ENCODE measurements at regions not wholly inside any gene's neighbourhood (a gene's known extent, or its start where the extent isn't known, plus 50 kb on each side); places are given as distances from the start of the nearest gene placed in this dataset.
A peak's percentile ranks its signal among the peaks of the same experiment; 100 is the strongest.
"Not testable (repeated sequence)": the region's sequence is repeated elsewhere in the genome, so short reads cannot be mapped to it uniquely, and the experiment has no call there.

- no peak overlapping the region for H3K27ac Mint-ChIP-seq
- peaks cover 6 to 9% (median 7%) of the 10 kb centered on the region in 3 donors for H3K4me1 Mint-ChIP-seq
These were observed 286.1 kb upstream of the USP25 start for GRCh38 chr21:15443740-15444117.

GRCh38 chr21:15444118-15444960 lies 285.4 kb upstream of the USP25 start:
- Mint-ChIP-seq H3K9me3 (peaks cover 3 to 9% (median 4%) of the 10 kb centered on the region in 3 donors), H3K27ac (no peak overlapping the region), H3K27me3 (no peaks in the 10 kb centered on the region), H3K36me3 (no peaks in the 10 kb centered on the region), H3K4me3 (no peak overlapping the region), H3K4me1 (peaks cover 6 to 9% (median 7%) of the 10 kb centered on the region in 3 donors)

More at GRCh38 chr21:15443740-15444117, 286.1 kb upstream of the USP25 start:
- Mint-ChIP-seq H3K27me3 (no peaks in the 10 kb centered on the region), H3K4me3 (no peak overlapping the region), H3K9me3 (peaks cover 3 to 4% (median 3%) of the 10 kb centered on the region in 3 donors), H3K36me3 (no peaks in the 10 kb centered on the region)

- no peak overlapping the region for H3K4me3 Mint-ChIP-seq
- H3K27ac Mint-ChIP-seq: no peak overlapping the region
- H3K9me3 Mint-ChIP-seq: peaks cover 5 to 9% (median 8%) of the 10 kb centered on the region in 3 donors
- H3K27me3 Mint-ChIP-seq: no peaks in the 10 kb centered on the region
- H3K36me3 Mint-ChIP-seq: no peaks in the 10 kb centered on the region
- peaks cover 6 to 9% (median 7%) of the 10 kb centered on the region in 3 donors for H3K4me1 Mint-ChIP-seq
These were observed 284.5 kb upstream of the USP25 start for GRCh38 chr21:15445327-15445726.

DNA sequence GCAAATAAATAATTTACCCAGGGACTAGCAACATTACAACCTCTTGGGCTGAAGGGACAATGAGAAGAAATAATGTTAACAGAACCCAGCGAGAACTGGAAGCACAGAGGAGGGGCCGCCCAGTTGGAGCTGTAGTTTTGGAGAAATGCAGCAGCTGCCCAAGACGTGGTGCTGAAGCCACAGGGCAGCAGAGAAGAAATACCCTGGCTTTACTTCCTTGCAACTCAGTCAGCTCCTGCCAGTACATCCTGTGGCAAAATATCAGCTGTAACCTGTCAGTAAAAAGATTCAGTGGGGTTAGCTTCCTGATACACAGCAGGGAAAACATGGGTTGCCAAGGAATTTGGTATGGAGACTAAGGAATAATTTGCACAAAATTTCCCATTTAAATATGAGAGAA lies 283.6 kb upstream of the USP25 start:
- Mint-ChIP-seq H3K4me1 (peaks cover 6 to 9% (median 7%) of the 10 kb centered on the region in 3 donors), H3K27me3 (no peaks in the 10 kb centered on the region), H3K36me3 (no peaks in the 10 kb centered on the region)

DNA sequence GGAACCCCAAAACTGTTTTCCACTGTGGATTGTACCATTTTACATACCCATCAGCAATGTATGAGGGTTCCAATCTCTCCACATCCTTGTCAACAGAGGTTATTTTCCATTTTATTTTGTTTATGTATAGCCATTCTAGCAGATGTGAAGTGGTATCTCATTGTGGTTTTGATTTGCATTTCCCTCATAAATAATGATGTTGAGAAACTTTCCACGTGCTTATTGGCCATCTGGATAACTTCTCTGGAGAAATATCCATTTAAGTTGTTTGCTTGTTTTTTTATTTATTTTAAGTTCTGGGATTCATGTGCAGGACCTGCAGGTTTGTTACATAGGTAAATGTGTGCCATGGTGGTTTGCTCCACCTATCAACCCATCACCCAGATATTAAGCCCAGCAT lies 280.2 kb upstream of the USP25 start:
- no peaks in the 10 kb centered on the region for H3K27me3 Mint-ChIP-seq

More for the DNA sequence above, 283.6 kb upstream of the USP25 start:
- Mint-ChIP-seq H3K9me3 (peaks cover 5 to 9% (median 8%) of the 10 kb centered on the region in 3 donors), H3K4me3 (no peak overlapping the region), H3K27ac (no peak overlapping the region)

GRCh38 chr21:15453261-15453660 lies 276.5 kb upstream of the USP25 start:
- Mint-ChIP-seq H3K27ac (no peak overlapping the region), H3K4me3 (no peak overlapping the region), H3K27me3 (peaks cover 3% of the 10 kb centered on the region), H3K9me3 (peaks cover 4 to 9% (median 4%) of the 10 kb centered on the region in 3 donors), H3K4me1 (no peaks in the 10 kb centered on the region), H3K36me3 (no peaks in the 10 kb centered on the region)

More for the DNA sequence above, 280.2 kb upstream of the USP25 start:
- no peaks in the 10 kb centered on the region for H3K36me3 Mint-ChIP-seq
- peaks cover 7 to 9% (median 8%) of the 10 kb centered on the region in 3 donors for H3K9me3 Mint-ChIP-seq
- H3K27ac Mint-ChIP-seq: no peak overlapping the region
- H3K4me3 Mint-ChIP-seq: no peak overlapping the region
- peaks cover 6 to 9% (median 7%) of the 10 kb centered on the region in 3 donors for H3K4me1 Mint-ChIP-seq

GRCh38 chr21:15453785-15454184 lies 276.0 kb upstream of the USP25 start:
- not testable (repeated sequence) for H3K4me1 Mint-ChIP-seq, H3K4me3 Mint-ChIP-seq, H3K27me3 Mint-ChIP-seq, H3K9me3 Mint-ChIP-seq, H3K27ac Mint-ChIP-seq, H3K36me3 Mint-ChIP-seq

- H3K36me3 Mint-ChIP-seq, H3K4me1 Mint-ChIP-seq, H3K27me3 Mint-ChIP-seq, H3K4me3 Mint-ChIP-seq, H3K27ac Mint-ChIP-seq, H3K9me3 Mint-ChIP-seq: not testable (repeated sequence)
These were observed 274.9 kb upstream of the USP25 start for GRCh38 chr21:15454931-15455330.

DNA sequence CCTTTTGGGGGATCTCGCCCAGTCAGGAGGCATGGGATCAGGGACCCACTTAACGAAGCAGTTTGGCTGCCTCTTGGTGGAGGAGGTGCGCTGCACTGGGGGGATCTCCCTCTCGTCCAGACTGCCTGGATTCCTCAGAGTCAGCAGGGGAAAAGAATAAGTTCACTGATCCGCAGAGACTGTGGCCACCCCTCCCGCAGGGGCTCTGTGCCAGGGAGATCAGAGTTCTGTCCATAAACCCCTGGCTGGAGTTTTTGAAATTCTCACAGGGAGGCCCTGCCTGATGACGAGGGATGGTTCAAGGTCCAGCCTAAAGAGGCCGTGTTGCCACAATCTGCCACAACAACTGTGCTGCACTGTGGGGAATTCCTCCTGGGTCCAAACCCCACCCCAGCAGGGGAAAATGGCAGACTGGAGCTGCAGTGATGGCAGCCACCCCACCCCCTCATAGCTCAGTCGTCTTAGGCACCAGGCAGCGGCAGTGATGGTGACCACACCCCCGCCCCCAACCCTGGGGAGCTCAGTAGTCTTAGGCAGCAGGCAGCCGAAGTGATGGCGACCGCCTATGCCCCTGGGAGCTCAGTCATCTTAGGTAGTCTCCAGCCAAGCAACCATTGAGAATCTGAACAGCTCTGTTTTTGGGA lies 273.8 kb upstream of the USP25 start:
- H3K4me1 Mint-ChIP-seq: no peaks in the 10 kb centered on the region
- H3K4me3 Mint-ChIP-seq: no peak overlapping the region
- H3K36me3 Mint-ChIP-seq: no peaks in the 10 kb centered on the region
- H3K27ac Mint-ChIP-seq: no peak overlapping the region
- peaks cover 3% of the 10 kb centered on the region for H3K27me3 Mint-ChIP-seq
- H3K9me3 Mint-ChIP-seq: peaks cover 0 to 2% (median 0%) of the 10 kb centered on the region in 3 donors

- H3K4me3 Mint-ChIP-seq: no peak overlapping the region
- no peaks in the 10 kb centered on the region for H3K36me3 Mint-ChIP-seq
- peaks cover 3% of the 10 kb centered on the region for H3K27me3 Mint-ChIP-seq
- no peaks in the 10 kb centered on the region for H3K9me3 Mint-ChIP-seq
- H3K27ac Mint-ChIP-seq: no peak overlapping the region
- H3K4me1 Mint-ChIP-seq: no peaks in the 10 kb centered on the region
These were observed 271.8 kb upstream of the USP25 start for GRCh38 chr21:15457965-15458364.

DNA sequence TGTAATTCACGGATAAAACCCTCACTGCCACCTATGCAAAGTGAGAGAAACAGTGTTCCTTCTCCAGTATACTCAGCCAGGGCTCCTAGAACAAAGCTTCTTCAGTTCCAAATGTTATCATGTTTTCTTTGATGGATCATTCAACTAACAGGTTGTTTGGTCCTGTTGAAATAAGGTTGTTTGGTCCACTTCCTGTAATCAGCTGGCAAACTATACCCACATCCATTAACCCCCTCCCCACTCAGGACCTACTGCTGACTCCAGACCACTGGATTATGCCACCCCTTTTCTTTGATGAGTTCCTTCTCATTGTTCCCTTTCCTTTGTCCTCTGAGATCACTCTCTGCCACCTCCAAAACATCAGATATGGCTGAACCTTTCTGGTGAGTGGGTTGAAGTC lies 267.7 kb upstream of the USP25 start:
- Mint-ChIP-seq H3K9me3 (peaks cover 0 to 2% (median 0%) of the 10 kb centered on the region in 3 donors), H3K4me1 (no peaks in the 10 kb centered on the region), H3K36me3 (no peaks in the 10 kb centered on the region), H3K27ac (no peak overlapping the region), H3K27me3 (no peaks in the 10 kb centered on the region), H3K4me3 (no peak overlapping the region)

DNA sequence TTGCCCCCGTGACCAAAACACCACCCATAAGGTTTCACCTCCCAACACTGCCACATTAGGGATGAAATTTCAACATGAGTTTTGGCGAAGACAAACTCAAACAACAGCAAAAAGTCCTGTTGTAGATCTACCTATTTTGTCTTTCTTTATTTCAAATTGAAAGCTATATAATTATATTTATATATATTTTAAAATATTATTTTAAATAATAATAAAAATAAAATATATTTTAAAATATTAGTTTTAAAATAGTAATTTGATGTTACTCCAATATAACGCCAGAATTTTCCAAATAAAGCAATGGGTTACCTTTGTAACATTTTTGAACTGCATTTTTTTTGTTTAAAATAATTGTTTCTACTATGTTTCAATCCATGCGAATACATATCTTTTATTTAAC lies 263.5 kb upstream of the USP25 start:
- H3K36me3 Mint-ChIP-seq: no peaks in the 10 kb centered on the region
- H3K27ac Mint-ChIP-seq: no peak overlapping the region
- no peaks in the 10 kb centered on the region for H3K4me1 Mint-ChIP-seq
- H3K27me3 Mint-ChIP-seq: no peaks in the 10 kb centered on the region
- peaks cover 0 to 2% (median 0%) of the 10 kb centered on the region in 3 donors for H3K9me3 Mint-ChIP-seq
- no peak overlapping the region for H3K4me3 Mint-ChIP-seq

- no peaks in the 10 kb centered on the region for H3K4me1 Mint-ChIP-seq
- no peak overlapping the region for H3K27ac Mint-ChIP-seq
- H3K27me3 Mint-ChIP-seq: no peaks in the 10 kb centered on the region
- peaks cover 0 to 2% (median 0%) of the 10 kb centered on the region in 3 donors for H3K9me3 Mint-ChIP-seq
- H3K4me3 Mint-ChIP-seq: peak overlapping the region in 1 of 4 donors; percentile 30
- H3K36me3 Mint-ChIP-seq: no peaks in the 10 kb centered on the region
These were observed 261.4 kb upstream of the USP25 start for GRCh38 chr21:15468368-15468767.

DNA sequence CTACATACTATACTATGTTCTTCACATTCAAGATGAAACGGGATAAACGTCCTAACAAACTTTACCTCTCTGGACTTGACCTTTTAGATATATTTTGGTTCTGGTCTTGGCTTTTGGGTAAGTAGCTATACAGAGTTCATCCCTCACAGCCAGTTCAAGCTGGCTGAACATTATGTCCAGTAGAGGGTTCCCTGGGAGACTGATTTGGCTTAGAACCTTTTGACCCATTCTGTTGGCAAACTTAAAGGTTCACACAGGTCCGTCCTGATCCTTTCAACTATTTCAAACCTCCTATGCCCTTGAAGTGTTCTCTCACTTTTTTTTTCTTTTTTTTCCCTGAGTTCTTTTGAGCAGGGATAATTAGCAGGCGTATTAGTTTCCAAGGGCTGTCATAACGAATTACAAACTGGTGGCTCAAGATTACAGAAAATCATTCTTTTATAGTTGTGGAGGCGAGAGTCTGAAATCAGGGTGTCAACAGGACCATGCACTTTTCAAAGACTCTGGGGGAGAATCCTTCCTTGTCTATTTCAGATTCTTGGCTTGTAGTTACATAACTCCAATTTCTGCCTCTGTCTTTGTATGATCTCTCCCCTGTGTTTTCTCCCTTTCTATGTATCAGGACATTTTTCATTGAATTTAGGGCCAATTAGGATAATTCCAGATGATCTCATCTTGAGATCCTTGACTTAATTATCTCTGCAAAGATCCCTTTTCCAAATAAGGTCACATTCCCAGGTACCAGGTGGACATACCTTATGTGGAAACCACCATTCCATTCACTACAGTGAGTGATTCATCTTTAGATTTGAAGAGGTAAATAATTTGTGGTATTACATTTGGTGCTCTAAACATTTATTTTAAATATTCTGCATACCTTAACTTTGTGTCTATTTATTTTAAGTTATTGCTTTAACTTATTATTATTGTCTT lies 257.4 kb upstream of the USP25 start:
- H3K27me3 Mint-ChIP-seq: no peaks in the 10 kb centered on the region
- H3K36me3 Mint-ChIP-seq: no peaks in the 10 kb centered on the region
- H3K4me1 Mint-ChIP-seq: no peaks in the 10 kb centered on the region
- no peak overlapping the region for H3K4me3 Mint-ChIP-seq
- H3K27ac Mint-ChIP-seq: no peak overlapping the region
- H3K9me3 Mint-ChIP-seq: peaks cover 0 to 6% (median 4%) of the 10 kb centered on the region in 3 donors

- H3K4me3 Mint-ChIP-seq, H3K36me3 Mint-ChIP-seq, H3K27me3 Mint-ChIP-seq, H3K27ac Mint-ChIP-seq, H3K4me1 Mint-ChIP-seq: not testable (repeated sequence)
- peaks cover 1 to 11% (median 9%) of the 10 kb centered on the region in 3 donors for H3K9me3 Mint-ChIP-seq
These were observed 252.0 kb upstream of the USP25 start for GRCh38 chr21:15477773-15478172.

All from IgD-negative memory B cell (primary cell).